Chondrocyte (in vitro differentiated cells): ENCODE measurements at regions not wholly inside any gene's neighbourhood (a gene's known extent, or its start where the extent isn't known, plus 50 kb on each side); places are given as distances from the start of the nearest gene placed in this dataset.
A peak's percentile ranks its signal among the peaks of the same experiment; 100 is the strongest.

ENCODE experiments used
- DNase-seq: peaks from one replicate; pipeline ENCODE4 v3.0.0; 2021; ENCODE audit warnings: mixed read lengths, low spot score
- H3K27ac Mint-ChIP-seq: one replicate; pipeline ENCODE4 v1.8.0; 2021; ENCODE audit warnings: mild to moderate bottlenecking, moderate library complexity, mixed read lengths; ENCODE audit not compliant: unreplicated experiment
- H3K27me3 Mint-ChIP-seq: 2 replicates; pipeline ENCODE4 v1.8.0; 2021; ENCODE audit warnings: low read depth, mixed read lengths
- H3K36me3 Mint-ChIP-seq: 2 replicates; pipeline ENCODE4 v1.8.0; 2021; ENCODE audit warnings: low read depth, mixed read lengths
- H3K4me1 Mint-ChIP-seq: 2 replicates; pipeline ENCODE4 v1.8.0; 2021; ENCODE audit warnings: low read depth, mild to moderate bottlenecking, mixed read lengths
- H3K4me3 Mint-ChIP-seq: one replicate; pipeline ENCODE4 v1.8.0; 2021; ENCODE audit warnings: mild to moderate bottlenecking, moderate library complexity, mixed read lengths; ENCODE audit not compliant: unreplicated experiment
- H3K9me3 Mint-ChIP-seq: 2 replicates; pipeline ENCODE4 v1.8.0; 2021; ENCODE audit warnings: low read depth, mixed read lengths
- CTCF ChIP-seq: fragments of 200-600 bp; sonication (generic); IDR thresholded peaks from 2 replicates; pipeline ENCODE4 v1.5.0; 2021; ENCODE audit warnings: antibody characterized with exemption, mild to moderate bottlenecking, moderate library complexity

- Mint-ChIP-seq H3K9me3 (no peaks in the 10 kb centered on the region), H3K4me1 (peaks cover 56% of the 10 kb centered on the region), H3K36me3 (no peaks in the 10 kb centered on the region), H3K4me3 (no peak overlapping the region), H3K27me3 (no peaks in the 10 kb centered on the region), H3K27ac (peak overlapping the region; percentile 62)
- no peak for DNase-seq
- TF ChIP-seq CTCF = no peak
Measured at GRCh38 chr14:100441271-100441947, 118.3 kb downstream of the SLC25A47 start.

GRCh38 chr14:100442036-100442435 lies 118.9 kb downstream of the SLC25A47 start:
- DNase-seq = no peak
- Mint-ChIP-seq H3K4me3 (no peak overlapping the region), H3K9me3 (no peaks in the 10 kb centered on the region), H3K27ac (no peak overlapping the region), H3K36me3 (no peaks in the 10 kb centered on the region), H3K27me3 (no peaks in the 10 kb centered on the region), H3K4me1 (peaks cover 53% of the 10 kb centered on the region)
- no peak for TF ChIP-seq CTCF

- H3K4me3 Mint-ChIP-seq = no peak overlapping the region
- no peak overlapping the region for H3K27ac Mint-ChIP-seq
- no peak for TF ChIP-seq CTCF
- peaks cover 53% of the 10 kb centered on the region for H3K4me1 Mint-ChIP-seq
- H3K36me3 Mint-ChIP-seq = no peaks in the 10 kb centered on the region
- no peak for DNase-seq
- H3K27me3 Mint-ChIP-seq = no peaks in the 10 kb centered on the region
- H3K9me3 Mint-ChIP-seq = no peaks in the 10 kb centered on the region
Measured at GRCh38 chr14:100442498-100443490, 119.7 kb downstream of the SLC25A47 start.

DNA sequence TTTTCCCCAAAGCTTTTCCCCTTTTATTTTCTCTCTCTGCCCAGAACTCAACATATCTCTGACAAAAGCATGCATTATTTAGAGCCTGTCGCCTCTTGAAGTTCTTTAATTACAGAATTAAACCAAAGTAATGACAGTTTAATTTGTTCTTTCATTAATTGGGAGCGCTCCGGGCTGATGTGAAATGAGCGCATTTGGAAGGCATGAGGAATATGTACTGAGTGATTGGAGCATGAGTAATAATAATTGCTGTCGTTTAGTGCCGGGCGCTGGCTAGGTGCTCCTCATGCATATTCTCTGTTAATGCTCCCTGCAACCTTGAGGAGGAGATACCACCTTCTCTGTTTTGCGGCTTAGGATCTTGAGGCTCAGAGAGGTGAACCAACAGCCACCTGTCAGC lies 120.5 kb downstream of the SLC25A47 start:
- DNase-seq = no peak
- peak overlapping the region; percentile 62 for H3K27ac Mint-ChIP-seq
- H3K4me3 Mint-ChIP-seq = no peak overlapping the region
- TF ChIP-seq CTCF = no peak
- no peaks in the 10 kb centered on the region for H3K27me3 Mint-ChIP-seq
- peaks cover 53% of the 10 kb centered on the region for H3K4me1 Mint-ChIP-seq
- H3K9me3 Mint-ChIP-seq = no peaks in the 10 kb centered on the region
- H3K36me3 Mint-ChIP-seq = peaks cover under 1% of the 10 kb centered on the region

DNA sequence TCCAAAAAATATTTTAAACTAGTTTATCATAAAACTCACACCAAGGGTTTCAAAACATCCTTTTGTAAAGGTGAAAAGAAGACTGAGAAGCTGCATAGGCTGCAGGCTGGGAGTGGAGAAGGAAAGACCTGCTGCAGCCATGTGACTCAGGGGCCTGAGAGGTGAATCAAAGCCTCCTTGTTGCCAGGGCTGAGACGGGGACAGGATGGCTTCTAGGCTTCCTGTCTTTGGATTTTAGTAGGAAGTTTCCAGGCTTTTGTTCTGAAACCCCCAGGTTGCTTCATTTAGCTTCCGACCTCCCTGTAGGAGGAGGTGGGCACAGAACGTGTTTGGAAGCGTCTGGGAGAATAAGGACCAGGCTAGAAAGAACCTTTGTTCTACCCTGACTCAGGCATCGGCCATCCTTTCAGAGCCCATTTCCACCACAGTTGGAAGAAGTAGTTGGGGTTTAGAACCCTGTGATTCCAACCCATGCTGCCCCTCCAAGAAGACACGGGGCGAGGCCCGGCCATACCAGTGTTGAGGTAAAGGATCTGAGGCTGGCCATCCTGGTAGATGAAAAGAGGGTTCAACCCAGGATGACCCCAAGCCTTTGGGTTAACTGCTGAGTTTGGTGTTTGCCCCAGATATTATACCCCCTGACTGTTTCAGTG lies 122.4 kb downstream of the SLC25A47 start:
- Mint-ChIP-seq H3K4me3 (no peak overlapping the region), H3K4me1 (peaks cover 37% of the 10 kb centered on the region), H3K36me3 (peaks cover 2% of the 10 kb centered on the region), H3K27me3 (no peaks in the 10 kb centered on the region), H3K27ac (no peak overlapping the region), H3K9me3 (no peaks in the 10 kb centered on the region)
- TF ChIP-seq CTCF = no peak
- DNase-seq = no peak
